ENCODE measurements at regions not wholly inside any gene's neighbourhood (a gene's known extent, or its start where the extent isn't known, plus 50 kb on each side); places are given as distances from the start of the nearest gene placed in this dataset.

DNA sequence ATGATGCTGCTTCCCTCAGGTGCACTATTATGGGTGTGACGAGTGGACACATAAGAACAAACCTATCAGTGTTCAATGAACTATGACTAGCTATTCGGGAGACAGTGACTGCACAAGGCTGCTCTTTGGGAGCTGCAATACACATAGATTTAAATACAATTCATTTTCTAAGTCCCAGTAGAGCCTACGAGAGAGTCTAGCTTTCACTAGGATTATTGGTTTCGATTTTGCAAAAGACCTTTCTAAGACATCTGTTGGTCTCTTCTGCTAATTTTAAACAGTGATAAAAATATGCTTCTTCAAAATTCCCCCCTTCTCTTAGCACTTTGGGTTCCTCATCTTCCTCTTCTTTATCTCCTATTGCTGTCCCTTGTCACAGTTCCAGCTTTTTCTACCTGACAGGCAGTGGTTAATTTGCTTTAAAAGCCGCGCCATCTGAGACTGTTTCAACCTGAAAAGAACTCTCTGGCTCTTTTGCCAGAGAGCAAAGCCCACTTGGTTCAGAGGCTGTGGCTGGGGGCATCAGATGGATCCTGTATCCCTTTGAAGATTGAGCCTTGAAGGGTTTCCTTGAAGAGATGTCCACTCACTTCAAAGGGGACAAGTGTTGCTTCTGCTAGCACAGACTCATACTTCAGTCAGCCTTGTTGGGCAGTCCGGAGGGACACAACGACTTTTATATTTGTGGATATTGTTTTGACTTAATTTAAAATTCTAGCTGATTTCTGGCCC is 241.5 kb downstream of the MAN2A1 start:
- CTCF ChIA-PET: no interaction called here

DNA sequence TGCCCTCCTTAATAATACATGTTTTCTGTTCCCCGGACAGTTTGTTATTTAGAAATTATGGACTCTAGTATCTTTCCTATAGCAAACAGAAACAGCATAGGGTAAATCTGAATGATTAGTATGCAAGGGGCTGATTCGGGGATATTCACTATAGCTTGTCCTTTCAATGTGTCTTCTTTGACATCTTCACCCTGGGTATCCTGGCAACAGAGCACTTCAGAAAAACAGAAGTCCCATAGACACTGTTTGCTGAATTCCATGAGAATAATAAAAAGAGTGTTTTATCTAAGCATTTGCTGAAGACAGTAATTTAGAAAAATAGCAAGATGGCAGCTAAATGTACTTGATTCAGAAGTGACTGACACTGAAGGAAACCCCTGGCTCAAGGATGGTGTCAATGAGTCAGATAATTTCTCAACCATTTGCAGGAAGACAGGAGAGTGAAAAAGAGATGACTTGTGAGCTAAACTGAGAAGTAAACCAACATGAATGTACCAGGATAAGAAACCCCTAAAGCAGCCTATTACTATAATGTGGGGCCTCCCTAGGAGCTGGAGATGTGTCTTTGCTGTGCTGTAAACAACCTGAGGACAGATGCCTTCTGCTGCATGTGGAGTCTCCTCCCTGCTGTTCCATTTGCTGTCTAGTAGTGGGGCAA is 246.2 kb downstream of the MAN2A1 start:
- CTCF ChIA-PET: no interaction called here
- POLR2A ChIA-PET: no interaction called here
- DNase-seq (ENCODE audit: extremely low spot score): no peak
- TF ChIP-seq CTCF (IDR thresholded peaks at IDR 0.05; ENCODE audit: control extremely low read depth, extremely low read depth, low read depth, missing control alignments): no peak

More for the DNA sequence above, 241.5 kb downstream of the MAN2A1 start:
- no peak for TF ChIP-seq CTCF (IDR thresholded peaks at IDR 0.05; ENCODE audit: control extremely low read depth, extremely low read depth, low read depth, missing control alignments)
- POLR2A ChIA-PET: no interaction called here
- DNase-seq (ENCODE audit: extremely low spot score): no peak

GRCh38 chr5:109936996-109937395 is 247.3 kb downstream of the MAN2A1 start:
- no peak for DNase-seq (ENCODE audit: extremely low spot score)
- no peak for TF ChIP-seq CTCF (IDR thresholded peaks at IDR 0.05; ENCODE audit: control extremely low read depth, extremely low read depth, low read depth, missing control alignments)
- ChIA-PET CTCF (no interaction called here), POLR2A (no interaction called here)

GRCh38 chr5:109937951-109938350 is 248.2 kb downstream of the MAN2A1 start:
- TF ChIP-seq CTCF (IDR thresholded peaks at IDR 0.05; ENCODE audit: control extremely low read depth, extremely low read depth, low read depth, missing control alignments): no peak
- POLR2A ChIA-PET: no interaction called here
- DNase-seq (ENCODE audit: extremely low spot score): no peak
- CTCF ChIA-PET: interaction anchor here (1.2 kb wide), 1 partner anchor 10 kb away, joined by 4 read pairs; no protein-coding TSS in a partner anchor

DNA sequence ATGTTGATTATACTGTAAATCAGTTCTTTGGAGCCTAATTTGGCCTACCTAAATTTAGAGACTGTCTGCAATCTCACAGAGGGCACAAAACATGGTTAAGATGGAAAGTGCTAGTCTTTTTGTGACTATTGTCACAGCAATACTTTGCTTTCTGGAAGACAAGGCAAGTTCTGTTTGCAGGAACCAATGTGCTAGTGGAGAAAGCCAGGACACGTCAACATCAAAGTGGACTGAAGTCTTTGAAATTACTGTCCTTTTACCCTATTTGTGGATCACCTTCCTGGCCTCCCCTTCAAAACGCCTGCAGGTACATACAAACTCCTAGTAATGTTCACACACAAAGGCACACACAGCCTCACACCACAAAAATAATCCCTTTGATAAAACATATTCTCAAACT is 248.7 kb downstream of the MAN2A1 start:
- CTCF ChIA-PET: interaction anchor here (1.1 to 1.4 kb wide), 3 partner anchors 9 to 33 kb away, joined by 3 to 4 read pairs (median 3); no protein-coding TSS in a partner anchor

More for the DNA sequence above, 248.7 kb downstream of the MAN2A1 start:
- POLR2A ChIA-PET: no interaction called here
- DNase-seq (ENCODE audit: extremely low spot score): no peak
- TF ChIP-seq CTCF (IDR thresholded peaks at IDR 0.05; ENCODE audit: control extremely low read depth, extremely low read depth, low read depth, missing control alignments): no peak

Data from GM10248 (cell line).